Mucosa of rectum (tissue), 2 donors: ENCODE measurements at regions not wholly inside any gene's neighbourhood (a gene's known extent, or its start where the extent isn't known, plus 50 kb on each side); places are given as distances from the start of the nearest gene placed in this dataset.

Source experiments
- H3K27ac ChIP-seq, 2 donors: one replicate each; pipeline ENCODE4 v1.7.0; 2013; ENCODE audit warnings: inconsistent platforms in 2 of 2, low read depth in 2 of 2, low read length in 2 of 2
- H3K27me3 ChIP-seq, 2 donors: one replicate each; pipeline ENCODE4 v1.7.0; 2013; ENCODE audit warnings: low read length in 2 of 2; ENCODE audit not compliant: control insufficient read depth in 2 of 2, insufficient read depth in 2 of 2
- H3K36me3 ChIP-seq, 2 donors: one replicate each; pipeline ENCODE4 v1.7.0; 2013; ENCODE audit warnings: low read length in 2 of 2; ENCODE audit not compliant: control insufficient read depth in 2 of 2, insufficient read depth in 2 of 2
- H3K4me1 ChIP-seq, 2 donors: one replicate each; pipeline ENCODE4 v1.7.0; 2013; ENCODE audit warnings: low read length in 2 of 2, mild to moderate bottlenecking in 1 of 2; ENCODE audit not compliant: control insufficient read depth in 2 of 2, insufficient read depth in 2 of 2
- H3K4me3 ChIP-seq, 2 donors: one replicate each; pipeline ENCODE4 v1.7.0; 2013; ENCODE audit warnings: low read length in 2 of 2
- H3K9ac ChIP-seq, 2 donors: one replicate each; pipeline ENCODE4 v1.7.0; 2013; ENCODE audit warnings: low read length in 2 of 2, low read depth in 1 of 2, mild to moderate bottlenecking in 1 of 2
- H3K9me3 ChIP-seq, 2 donors: one replicate each; pipeline ENCODE4 v1.7.0; 2013; ENCODE audit warnings: low read length in 2 of 2; ENCODE audit not compliant: control insufficient read depth in 2 of 2
- donor health status: healthy.
- donor health status: Normal muscosa, but diverticular disease.

DNA sequence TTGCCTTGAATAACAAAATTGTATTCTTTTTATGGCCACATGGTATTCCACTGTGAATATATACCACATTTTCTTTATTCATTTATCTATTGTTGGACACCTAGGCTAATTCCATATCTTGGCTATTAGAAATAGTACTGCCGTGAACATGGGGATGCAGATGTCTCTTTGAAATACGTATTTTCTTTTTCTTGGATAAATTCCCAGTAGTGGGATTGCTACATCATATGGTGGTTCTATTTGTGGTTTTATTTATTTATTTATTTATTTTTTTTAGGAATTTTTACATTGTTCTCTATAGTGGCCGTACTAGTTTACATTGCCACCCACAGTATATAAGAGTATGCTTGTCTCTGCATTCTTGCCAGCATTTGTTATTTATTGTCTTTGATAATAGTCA, 679.8 kb upstream of the NRXN1 start:
- Histone ChIP-seq H3K27ac (no peak overlapping the region), H3K36me3 (no peaks in the 10 kb centered on the region)

DNA sequence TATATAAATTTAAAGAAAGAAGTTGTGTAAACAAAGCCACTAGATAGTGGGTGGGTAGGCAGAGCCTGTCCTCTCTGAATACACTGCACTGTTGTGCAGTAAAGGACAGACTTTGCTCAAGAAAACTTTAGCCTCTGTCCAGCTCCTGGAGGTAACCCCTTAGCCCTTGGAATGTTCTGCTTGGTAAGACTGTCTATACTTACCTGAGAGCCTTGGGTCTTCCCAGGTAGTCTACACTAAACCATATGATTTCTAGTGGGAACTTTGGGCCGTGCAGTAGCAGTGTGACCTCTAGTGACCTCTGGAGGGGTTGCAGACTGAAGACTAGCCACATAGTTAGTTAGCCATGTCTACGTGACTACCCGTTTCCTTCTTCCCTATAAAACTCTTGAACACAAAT, 678.3 kb upstream of the NRXN1 start:
- no peak overlapping the region for H3K27ac ChIP-seq
- H3K4me3 ChIP-seq: no peak overlapping the region
- H3K27me3 ChIP-seq: no peaks in the 10 kb centered on the region
- H3K4me1 ChIP-seq: no peaks in the 10 kb centered on the region
- H3K36me3 ChIP-seq: no peaks in the 10 kb centered on the region
- H3K9ac ChIP-seq: no peak overlapping the region
- H3K9me3 ChIP-seq: no peaks in the 10 kb centered on the region

More for the DNA sequence above, 679.8 kb upstream of the NRXN1 start:
- H3K9me3 ChIP-seq: no peaks in the 10 kb centered on the region
- no peak overlapping the region for H3K9ac ChIP-seq
- H3K4me3 ChIP-seq: no peak overlapping the region
- H3K4me1 ChIP-seq: no peaks in the 10 kb centered on the region
- H3K27me3 ChIP-seq: no peaks in the 10 kb centered on the region

DNA sequence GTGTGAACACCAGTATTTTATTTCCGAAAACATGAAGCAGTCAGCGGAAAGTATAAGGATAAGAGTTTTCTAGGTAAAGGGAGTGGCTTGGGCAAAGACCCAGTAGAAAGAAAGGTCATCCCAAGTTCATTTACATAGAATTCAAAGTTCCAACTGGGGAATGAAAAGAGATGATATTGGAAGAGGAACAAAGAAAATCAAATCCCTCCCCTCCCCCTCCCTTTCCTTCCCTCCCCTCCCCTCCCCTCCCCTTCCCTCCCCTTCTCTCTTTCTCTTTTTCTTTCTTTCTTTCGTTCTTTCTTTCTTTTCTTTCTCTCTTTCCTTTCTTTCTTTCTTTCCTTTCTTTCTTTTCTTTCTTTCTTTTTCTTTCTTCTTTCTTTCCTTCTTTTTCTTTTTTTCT, 675.7 kb upstream of the NRXN1 start:
- Histone ChIP-seq H3K27ac (no peak overlapping the region), H3K36me3 (no peaks in the 10 kb centered on the region), H3K9ac (no peak overlapping the region), H3K27me3 (no peaks in the 10 kb centered on the region), H3K4me3 (no peak overlapping the region), H3K9me3 (no peaks in the 10 kb centered on the region), H3K4me1 (no peaks in the 10 kb centered on the region)

DNA sequence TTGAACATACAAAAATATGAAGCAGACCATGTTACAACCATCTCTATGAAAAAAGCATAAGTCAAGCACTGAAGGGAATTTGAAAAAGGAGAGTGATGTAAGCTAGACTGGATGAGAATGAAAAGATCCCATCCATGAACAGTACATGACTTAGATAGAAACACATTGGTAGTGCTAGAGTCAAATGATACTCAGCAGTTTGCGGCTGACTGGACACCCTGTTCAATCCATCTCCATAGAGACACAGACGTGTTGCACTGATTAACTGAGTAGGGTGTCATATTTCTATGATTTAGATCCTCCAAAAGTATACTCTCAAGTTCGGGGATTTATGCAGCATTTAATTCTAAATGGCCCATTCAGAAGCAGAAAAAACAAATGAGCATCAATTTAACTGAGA, 674.3 kb upstream of the NRXN1 start:
- Histone ChIP-seq H3K9me3 (no peaks in the 10 kb centered on the region), H3K27ac (no peak overlapping the region), H3K27me3 (no peaks in the 10 kb centered on the region), H3K9ac (no peak overlapping the region), H3K4me3 (no peak overlapping the region), H3K4me1 (no peaks in the 10 kb centered on the region), H3K36me3 (no peaks in the 10 kb centered on the region)

DNA sequence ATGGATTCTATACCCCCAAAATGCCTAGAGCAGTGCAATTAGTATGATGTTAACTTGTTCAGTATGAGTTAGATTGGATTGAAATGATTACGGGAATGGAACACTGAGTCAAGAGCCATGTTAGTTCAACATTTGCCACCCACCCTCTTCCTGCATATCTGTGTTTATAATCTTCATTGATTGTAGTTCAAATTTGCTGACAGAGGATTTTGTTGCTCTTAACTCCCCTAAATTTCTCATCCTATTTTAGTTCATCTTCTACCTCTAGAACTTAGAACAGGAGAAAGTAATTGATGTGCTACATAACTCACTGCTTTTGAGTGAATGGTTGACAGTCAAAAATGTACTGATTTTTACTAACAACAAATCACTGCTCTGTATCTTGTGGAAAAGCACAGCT, 673.5 kb upstream of the NRXN1 start:
- Histone ChIP-seq H3K27me3 (no peaks in the 10 kb centered on the region), H3K36me3 (no peaks in the 10 kb centered on the region), H3K4me1 (no peaks in the 10 kb centered on the region), H3K9me3 (no peaks in the 10 kb centered on the region), H3K9ac (no peak overlapping the region), H3K27ac (no peak overlapping the region), H3K4me3 (no peak overlapping the region)

DNA sequence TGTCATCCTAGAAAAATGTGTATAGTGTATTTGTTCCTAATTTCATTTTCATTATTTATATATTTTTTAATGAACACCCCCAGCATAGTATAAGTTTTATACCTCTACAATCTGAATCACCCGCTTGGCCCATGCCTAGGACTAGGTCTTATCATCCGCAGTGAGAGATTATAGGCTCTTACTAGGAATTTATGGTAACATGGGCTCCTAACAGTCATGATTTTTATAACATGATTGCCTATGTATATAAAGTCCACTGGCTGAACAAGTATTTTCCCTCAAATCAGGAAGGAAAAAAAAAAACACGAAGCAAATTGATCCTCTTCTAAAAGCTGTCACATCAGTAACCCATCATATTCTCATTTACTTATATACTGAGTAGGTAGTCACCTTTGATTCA, 666.1 kb upstream of the NRXN1 start:
- H3K36me3 ChIP-seq: no peaks in the 10 kb centered on the region
- no peak overlapping the region for H3K4me3 ChIP-seq
- no peak overlapping the region for H3K9ac ChIP-seq
- H3K27me3 ChIP-seq: no peaks in the 10 kb centered on the region
- H3K9me3 ChIP-seq: no peaks in the 10 kb centered on the region
- H3K27ac ChIP-seq: no peak overlapping the region
- H3K4me1 ChIP-seq: peaks cover 2 to 3% of the 10 kb centered on the region in 2 donors

DNA sequence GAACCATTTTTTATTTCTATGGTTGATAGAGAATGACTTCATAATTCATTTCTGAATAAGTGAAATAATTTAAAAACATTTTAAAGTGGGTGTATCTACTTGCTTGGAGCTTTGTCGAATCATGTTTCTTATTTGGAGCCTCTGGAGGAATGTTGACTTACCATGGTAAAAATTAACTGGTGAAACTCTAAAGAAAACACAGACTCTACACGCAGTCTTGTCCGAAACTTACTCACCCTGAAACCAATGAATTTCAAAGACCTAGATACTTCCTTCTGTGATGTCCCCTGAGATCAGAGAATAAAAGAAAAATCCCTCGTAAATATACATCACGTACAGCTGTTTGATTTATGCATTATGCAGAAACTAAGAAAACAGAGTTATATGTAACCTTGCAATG, 665.2 kb upstream of the NRXN1 start:
- Histone ChIP-seq H3K4me3 (no peak overlapping the region), H3K9me3 (no peaks in the 10 kb centered on the region), H3K4me1 (peaks cover 2 to 3% of the 10 kb centered on the region in 2 donors), H3K27me3 (no peaks in the 10 kb centered on the region), H3K27ac (no peak overlapping the region), H3K9ac (no peak overlapping the region), H3K36me3 (no peaks in the 10 kb centered on the region)

DNA sequence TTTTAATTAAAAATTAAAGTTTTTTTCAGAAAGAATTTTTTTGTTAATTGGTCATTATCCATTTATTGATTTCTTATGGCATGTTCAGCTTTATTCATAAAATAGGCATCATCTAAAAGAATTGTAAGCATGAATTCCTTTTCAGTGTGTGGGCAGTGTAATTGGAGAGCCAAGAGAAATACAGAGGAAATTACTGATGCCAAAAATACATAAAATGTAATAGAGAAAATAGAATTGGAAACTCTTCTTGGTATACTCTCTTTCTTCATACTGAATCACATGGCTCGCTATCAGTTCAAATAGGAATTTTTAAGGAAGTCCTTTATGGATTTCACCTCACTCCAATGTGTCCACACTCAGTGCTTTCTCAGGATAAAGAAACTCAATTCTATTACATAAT, 663.6 kb upstream of the NRXN1 start:
- H3K27ac ChIP-seq: no peak overlapping the region
- H3K27me3 ChIP-seq: no peaks in the 10 kb centered on the region
- peaks cover 2 to 3% of the 10 kb centered on the region in 2 donors for H3K4me1 ChIP-seq
- no peaks in the 10 kb centered on the region for H3K36me3 ChIP-seq
- no peak overlapping the region for H3K9ac ChIP-seq
- H3K9me3 ChIP-seq: no peaks in the 10 kb centered on the region
- H3K4me3 ChIP-seq: no peak overlapping the region

DNA sequence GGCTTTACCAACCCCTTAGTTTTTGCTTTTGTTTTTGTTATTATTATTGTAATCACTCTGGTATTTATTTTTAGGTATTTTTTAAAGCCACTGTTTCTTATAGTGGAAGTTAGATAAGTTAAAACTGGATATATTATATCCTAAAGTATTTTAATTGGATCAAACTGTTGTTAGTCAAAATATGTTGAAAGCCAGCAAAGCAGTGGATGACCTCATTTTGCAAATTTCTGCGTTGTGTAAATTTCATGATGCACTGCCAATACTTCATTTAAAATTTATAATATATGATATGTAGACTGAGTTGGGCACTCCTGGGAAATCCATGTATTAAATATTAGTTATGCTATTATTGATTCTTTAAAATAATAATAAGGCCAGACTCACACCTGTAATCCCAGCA, 661.7 kb upstream of the NRXN1 start:
- Histone ChIP-seq H3K4me1 (peaks cover 2 to 3% of the 10 kb centered on the region in 2 donors), H3K27me3 (no peaks in the 10 kb centered on the region), H3K4me3 (no peak overlapping the region)

DNA sequence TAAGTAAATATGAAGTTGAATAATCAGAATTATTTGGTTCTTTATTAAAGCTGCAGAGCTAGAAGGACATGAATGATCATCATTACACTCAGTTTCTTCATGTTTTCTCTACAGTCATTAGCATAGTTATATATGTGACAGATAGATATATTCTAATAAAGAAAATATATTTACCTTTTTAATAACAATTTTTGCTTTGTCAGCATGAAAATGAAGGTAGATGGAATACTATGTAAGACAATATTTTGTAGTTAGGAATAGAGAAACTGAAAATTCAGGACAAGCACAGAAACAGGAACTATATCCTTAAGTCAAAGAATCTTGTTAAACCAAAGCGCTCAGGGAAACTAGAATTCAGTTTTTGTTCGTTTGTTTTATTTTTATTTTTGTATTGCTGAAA, 649.9 kb upstream of the NRXN1 start:
- Histone ChIP-seq H3K9ac (no peak overlapping the region), H3K4me3 (no peak overlapping the region), H3K27me3 (no peaks in the 10 kb centered on the region), H3K36me3 (no peaks in the 10 kb centered on the region), H3K4me1 (no peaks in the 10 kb centered on the region), H3K9me3 (no peaks in the 10 kb centered on the region), H3K27ac (no peak overlapping the region)

More for the DNA sequence above, 661.7 kb upstream of the NRXN1 start:
- no peak overlapping the region for H3K9ac ChIP-seq
- no peaks in the 10 kb centered on the region for H3K36me3 ChIP-seq
- H3K27ac ChIP-seq: no peak overlapping the region
- H3K9me3 ChIP-seq: no peaks in the 10 kb centered on the region

DNA sequence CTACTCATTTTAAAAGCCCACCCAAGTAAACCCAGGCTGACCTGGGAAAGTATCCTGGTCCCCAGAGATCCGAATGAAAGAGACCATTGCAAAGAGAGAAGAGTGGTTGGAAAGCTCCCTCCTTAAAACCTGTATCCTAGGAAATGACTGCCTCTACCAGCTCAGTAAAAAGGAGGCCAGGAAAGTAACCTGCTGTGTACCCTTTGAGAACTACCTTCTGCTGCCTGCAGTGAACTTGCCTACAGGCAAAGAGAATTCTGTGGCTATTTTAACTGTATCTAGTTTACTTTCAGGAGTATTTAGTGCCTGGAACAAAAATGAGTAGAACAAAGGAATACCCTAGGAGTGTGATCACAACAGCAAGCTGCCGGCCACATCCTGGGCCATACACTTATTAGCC, 641.7 kb upstream of the NRXN1 start:
- H3K27me3 ChIP-seq: no peaks in the 10 kb centered on the region

More for the DNA sequence above, 641.7 kb upstream of the NRXN1 start:
- no peak overlapping the region for H3K27ac ChIP-seq
- H3K4me1 ChIP-seq: no peaks in the 10 kb centered on the region
- H3K9ac ChIP-seq: no peak overlapping the region
- no peaks in the 10 kb centered on the region for H3K9me3 ChIP-seq
- H3K36me3 ChIP-seq: no peaks in the 10 kb centered on the region
- no peak overlapping the region for H3K4me3 ChIP-seq
